ENCODE measurements at regions not wholly inside any gene's neighbourhood (a gene's known extent, or its start where the extent isn't known, plus 50 kb on each side); places are given as distances from the start of the nearest gene placed in this dataset.
"Not testable (repeated sequence)": the region's sequence is repeated elsewhere in the genome, so short reads cannot be mapped to it uniquely, and the experiment has no call there.

GRCh38 chr5:126129431-126129830 lies 293.8 kb upstream of the GRAMD2B start:
- TF ChIP-seq, protein P1, sequence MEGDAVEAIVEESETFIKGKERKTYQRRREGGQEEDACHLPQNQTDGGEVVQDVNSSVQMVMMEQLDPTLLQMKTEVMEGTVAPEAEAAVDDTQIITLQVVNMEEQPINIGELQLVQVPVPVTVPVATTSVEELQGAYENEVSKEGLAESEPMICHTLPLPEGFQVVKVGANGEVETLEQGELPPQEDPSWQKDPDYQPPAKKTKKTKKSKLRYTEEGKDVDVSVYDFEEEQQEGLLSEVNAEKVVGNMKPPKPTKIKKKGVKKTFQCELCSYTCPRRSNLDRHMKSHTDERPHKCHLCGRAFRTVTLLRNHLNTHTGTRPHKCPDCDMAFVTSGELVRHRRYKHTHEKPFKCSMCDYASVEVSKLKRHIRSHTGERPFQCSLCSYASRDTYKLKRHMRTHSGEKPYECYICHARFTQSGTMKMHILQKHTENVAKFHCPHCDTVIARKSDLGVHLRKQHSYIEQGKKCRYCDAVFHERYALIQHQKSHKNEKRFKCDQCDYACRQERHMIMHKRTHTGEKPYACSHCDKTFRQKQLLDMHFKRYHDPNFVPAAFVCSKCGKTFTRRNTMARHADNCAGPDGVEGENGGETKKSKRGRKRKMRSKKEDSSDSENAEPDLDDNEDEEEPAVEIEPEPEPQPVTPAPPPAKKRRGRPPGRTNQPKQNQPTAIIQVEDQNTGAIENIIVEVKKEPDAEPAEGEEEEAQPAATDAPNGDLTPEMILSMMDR (IDR thresholded peaks at IDR 0.05), result no peak
- ATAC-seq (ENCODE audit: low FRiP score) (no peak), DNase-seq (ENCODE audit: low spot score) (no peak)

DNA sequence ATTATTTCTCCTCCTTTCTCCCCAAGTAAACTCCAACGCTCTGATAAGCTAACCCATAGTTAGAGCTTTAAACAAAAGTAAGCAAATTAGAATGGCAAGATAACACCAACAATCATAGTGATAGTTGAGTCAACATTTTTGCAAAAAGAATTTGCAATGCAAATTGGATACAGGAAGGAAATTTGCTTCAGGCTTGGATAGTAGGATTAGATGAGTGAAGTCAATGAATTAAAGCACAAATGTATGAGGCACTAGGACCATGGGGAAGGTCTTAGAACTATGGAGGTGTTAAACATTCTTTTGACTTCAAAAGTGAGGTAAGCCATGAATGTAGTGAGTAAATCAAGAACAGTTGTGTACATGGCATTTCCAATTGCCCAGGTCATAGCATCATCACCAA lies 289.8 kb upstream of the GRAMD2B start:
- no peak for DNase-seq (ENCODE audit: low spot score)
- TF ChIP-seq, protein P1 (IDR thresholded peaks at IDR 0.05), result no peak
- no peak for ATAC-seq (ENCODE audit: low FRiP score)

- no peak for ATAC-seq (ENCODE audit: low FRiP score)
- TF ChIP-seq, protein P1 (IDR thresholded peaks at IDR 0.05), result no peak
- DNase-seq (ENCODE audit: low spot score), result no peak
Measured at GRCh38 chr5:126137891-126138280, 285.3 kb upstream of the GRAMD2B start.

DNA sequence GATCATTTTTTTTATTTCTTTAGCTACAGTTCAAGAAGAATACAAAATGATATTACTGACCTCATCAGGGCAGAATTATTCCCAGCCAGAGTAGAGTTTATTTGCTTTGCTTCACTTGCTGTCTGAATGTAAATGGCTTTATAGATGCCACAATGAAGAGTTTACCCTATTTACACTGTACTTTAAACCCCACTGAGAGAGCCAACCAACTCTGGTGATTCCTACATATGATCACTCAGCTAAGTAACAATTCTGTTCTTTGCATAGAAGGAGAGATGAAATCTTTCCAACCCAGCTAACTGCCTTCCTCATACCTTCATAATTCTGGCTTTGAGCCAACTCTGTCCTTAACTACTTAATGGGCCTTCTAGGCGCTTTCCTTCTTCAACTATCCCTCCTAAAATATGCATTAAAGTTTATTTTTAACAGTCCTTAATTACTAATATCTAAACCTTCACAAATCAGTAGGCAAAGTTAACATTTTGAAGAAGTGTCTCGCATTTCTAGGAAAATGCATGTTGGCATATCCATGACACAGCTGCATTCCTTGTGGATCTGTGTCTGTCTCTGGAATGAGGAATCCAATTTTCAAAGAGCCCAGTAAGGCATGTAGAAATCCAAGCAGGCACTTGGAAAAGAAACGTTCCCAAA lies 284.8 kb upstream of the GRAMD2B start:
- ATAC-seq (ENCODE audit: low FRiP score), result no peak
- TF ChIP-seq, protein P1 (IDR thresholded peaks at IDR 0.05), result no peak
- no peak for DNase-seq (ENCODE audit: low spot score)

DNA sequence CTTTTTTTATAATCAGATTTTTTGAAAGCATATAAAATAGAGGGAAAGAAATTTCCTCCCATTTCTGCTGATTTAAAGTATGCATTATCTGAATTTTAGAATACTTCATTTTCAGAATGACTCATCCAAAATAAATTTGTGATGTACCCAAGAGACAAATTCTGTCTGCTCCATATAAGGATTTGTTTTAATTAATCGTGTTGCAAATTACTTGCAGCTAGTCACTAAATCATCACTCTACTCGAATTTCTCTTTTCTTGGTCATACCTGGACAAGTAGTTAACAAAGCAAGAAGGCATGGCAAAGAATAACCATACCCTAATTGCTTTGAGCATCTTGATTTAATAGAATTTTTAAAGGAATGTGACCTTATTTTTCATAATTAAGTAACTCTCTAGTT lies 284.1 kb upstream of the GRAMD2B start:
- DNase-seq (ENCODE audit: low spot score) (no peak), ATAC-seq (ENCODE audit: low FRiP score) (no peak)
- TF ChIP-seq, protein P1 (IDR thresholded peaks at IDR 0.05), result no peak

DNA sequence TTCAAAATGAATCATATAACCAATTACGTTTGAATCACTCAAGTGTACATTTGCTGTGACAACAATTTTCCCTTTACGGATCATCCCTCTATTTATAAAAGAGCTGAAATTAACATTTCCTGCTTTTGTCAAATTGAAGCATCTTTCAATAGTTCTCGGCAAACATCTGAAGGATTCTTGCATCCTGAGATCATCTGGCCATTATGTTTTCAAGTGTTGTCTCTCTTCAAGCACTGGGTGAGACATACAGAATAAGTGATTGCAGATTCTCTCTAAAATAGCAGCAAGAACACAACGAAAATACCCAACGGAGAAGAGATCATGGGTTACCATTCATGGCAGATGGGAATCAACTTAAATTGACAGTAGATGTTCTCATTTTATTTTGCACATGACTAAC lies 283.4 kb upstream of the GRAMD2B start:
- no peak for ATAC-seq (ENCODE audit: low FRiP score)
- TF ChIP-seq, protein P1 (IDR thresholded peaks at IDR 0.05), result no peak
- DNase-seq (ENCODE audit: low spot score), result no peak

- TF ChIP-seq, protein P1 (IDR thresholded peaks at IDR 0.05), result no peak
- no peak for ATAC-seq (ENCODE audit: low FRiP score)
- DNase-seq (ENCODE audit: low spot score), result no peak
Measured at GRCh38 chr5:126143622-126144021, 279.6 kb upstream of the GRAMD2B start.

GRCh38 chr5:126150319-126150718 lies 272.9 kb upstream of the GRAMD2B start:
- not testable (repeated sequence) for DNase-seq (ENCODE audit: low spot score); ATAC-seq (ENCODE audit: low FRiP score)

- ATAC-seq (ENCODE audit: low FRiP score); DNase-seq (ENCODE audit: low spot score): not testable (repeated sequence)
Measured at GRCh38 chr5:126155298-126155697, 267.9 kb upstream of the GRAMD2B start.

Data from omental fat pad (tissue), 3 donors.